ENCODE measurements at regions not wholly inside any gene's neighbourhood (a gene's known extent, or its start where the extent isn't known, plus 50 kb on each side); places are given as distances from the start of the nearest gene placed in this dataset.

GRCh38 chr17:79330229-79330628 lies 255.6 kb downstream of the ENGASE start:
- H3K9me3 Mint-ChIP-seq = no peaks in the 10 kb centered on the region
- TF ChIP-seq GRHL2 (CRISPR knock-in tag; IDR thresholded peaks at IDR 0.05; ENCODE audit: insufficient replicate concordance, severe bottlenecking) = no peak
- TF ChIP-seq PRRX2 (CRISPR knock-in tag; IDR thresholded peaks at IDR 0.05) = no peak
- no peak for TF ChIP-seq GTF2I (CRISPR knock-in tag; conservative IDR thresholded peaks at IDR 0.05)
- no peak for TF ChIP-seq JAZF1 (CRISPR knock-in tag; IDR thresholded peaks at IDR 0.05)
- no peak for TF ChIP-seq ZBTB43 (CRISPR knock-in tag; IDR thresholded peaks at IDR 0.05)
- no peak for TF ChIP-seq TP53 (CRISPR knock-in tag; IDR thresholded peaks at IDR 0.05)
- no peak for TF ChIP-seq NR1H2 (CRISPR knock-in tag; IDR thresholded peaks at IDR 0.05)
- no peak for TF ChIP-seq ZNF317 (CRISPR knock-in tag; IDR thresholded peaks at IDR 0.05; ENCODE audit: borderline replicate concordance, low read depth)
- DNase-seq (ENCODE audit: low spot score) = no peak
- no peak overlapping the region for H3K4me3 Mint-ChIP-seq
- H3K27ac Mint-ChIP-seq = no peak overlapping the region
- no peak for ATAC-seq
- H3K27me3 Mint-ChIP-seq (ENCODE audit: low read depth) = peaks cover 4% of the 10 kb centered on the region; the same call in 1 of the 2 replicates
- H3K36me3 Mint-ChIP-seq = no peaks in the 10 kb centered on the region
- CTCF ChIA-PET = no interaction called here
- POLR2A ChIA-PET = no interaction called here
- peaks cover 25% of the 10 kb centered on the region for H3K4me1 Mint-ChIP-seq

GRCh38 chr17:79326814-79327213 lies 252.2 kb downstream of the ENGASE start:
- ATAC-seq (no peak), DNase-seq (ENCODE audit: low spot score) (no peak)
- CTCF ChIA-PET = interaction anchor here (1.0 to 2.8 kb wide), 3 partner anchors 65 to 239 kb away, joined by 3 to 11 read pairs (median 3); no protein-coding TSS in a partner anchor
- Mint-ChIP-seq H3K27ac (no peak overlapping the region), H3K4me3 (no peak overlapping the region), H3K9me3 (no peaks in the 10 kb centered on the region), H3K36me3 (no peaks in the 10 kb centered on the region), H3K27me3 (ENCODE audit: low read depth) (no peaks in the 10 kb centered on the region; the same call in 1 of the 2 replicates), H3K4me1 (peaks cover 6% of the 10 kb centered on the region)
- TF ChIP-seq AR (CRISPR knock-in tag; IDR thresholded peaks at IDR 0.05) (no peak), ESRRA (CRISPR knock-in tag; IDR thresholded peaks at IDR 0.05; ENCODE audit: borderline replicate concordance) (no peak), EMX1 (CRISPR knock-in tag; IDR thresholded peaks at IDR 0.05) (no peak), ETV6 (CRISPR knock-in tag; IDR thresholded peaks at IDR 0.05) (no peak), E2F5 (CRISPR knock-in tag; IDR thresholded peaks at IDR 0.05) (no peak), ZBTB21 (CRISPR knock-in tag; IDR thresholded peaks at IDR 0.05; ENCODE audit: borderline replicate concordance) (no peak), MAX (CRISPR knock-in tag; IDR thresholded peaks at IDR 0.05) (no peak), SMAD4 (CRISPR knock-in tag; IDR thresholded peaks at IDR 0.05) (no peak), NFATC4 (CRISPR knock-in tag; IDR thresholded peaks at IDR 0.05) (no peak), MYBL2 (CRISPR knock-in tag; IDR thresholded peaks at IDR 0.05) (no peak), CDX4 (CRISPR knock-in tag; IDR thresholded peaks at IDR 0.05; ENCODE audit: borderline replicate concordance) (no peak), TEAD1 (CRISPR knock-in tag; IDR thresholded peaks at IDR 0.05) (no peak)
- POLR2A ChIA-PET = no interaction called here

Data from WTC11 (cell line).